Tibial nerve (tissue), 4 donors: ENCODE measurements at regions not wholly inside any gene's neighbourhood (a gene's known extent, or its start where the extent isn't known, plus 50 kb on each side); places are given as distances from the start of the nearest gene placed in this dataset.
"Not testable (repeated sequence)": the region's sequence is repeated elsewhere in the genome, so short reads cannot be mapped to it uniquely, and the experiment has no call there.

ENCODE experiments used
- DNase-seq, 2 donors: peaks; one replicate each; pipeline ENCODE4 v3.0.0-alpha.2; 2019; ENCODE audit warnings: low spot score in 2 of 2
- H3K27ac ChIP-seq, 4 donors: fragments of 200-600 bp; sonication (generic) in 3 of 4; one replicate each; pipeline ENCODE4 v1.5.1; 2017 to 2019; ENCODE audit warnings: mild to moderate bottlenecking in 1 of 4
- H3K27me3 ChIP-seq, 2 donors: fragments of 200-600 bp; sonication (generic) in 1 of 2; one replicate each; pipeline versions ENCODE4 v1.5.1 to v1.6.0; 2017 to 2019
- H3K36me3 ChIP-seq, 3 donors: fragments of 200-600 bp; sonication (generic); one replicate each; pipeline ENCODE4 v1.5.1; 2018 to 2019
- H3K4me1 ChIP-seq, 4 donors: fragments of 200-600 bp; sonication (generic) in 3 of 4; one replicate each; pipeline ENCODE4 v1.5.1; 2017 to 2019
- H3K4me3 ChIP-seq, 4 donors: fragments of 200-600 bp; sonication (generic) in 3 of 4; one replicate each; pipeline ENCODE4 v1.5.1; 2017 to 2019; ENCODE audit warnings: mild to moderate bottlenecking in 1 of 4, moderate library complexity in 1 of 4
- H3K9me3 ChIP-seq, 4 donors: fragments of 200-600 bp; sonication (generic) in 3 of 4; one replicate each; pipeline ENCODE4 v1.5.1; 2017 to 2019
- WGBS, 2 donors: methylation state at CpG; one replicate each; pipeline ENCODE4 v1.1.5; 2018; 5-methylcytosine and 5-hydroxymethylcytosine counted together

- not testable (repeated sequence) for DNase-seq, H3K36me3 ChIP-seq, H3K4me3 ChIP-seq, H3K27me3 ChIP-seq, H3K9me3 ChIP-seq, H3K4me1 ChIP-seq
- peak overlapping the region in 1 of 4 donors; percentile 59 for H3K27ac ChIP-seq
These were observed 247.5 kb upstream of the PLGLB2 start for GRCh38 chr2:87500421-87500820.

- H3K27me3 ChIP-seq, H3K4me1 ChIP-seq, H3K36me3 ChIP-seq, H3K4me3 ChIP-seq, DNase-seq, H3K9me3 ChIP-seq: not testable (repeated sequence)
- WGBS, 2 donors: 68 to 78% methylated on average over 9 to 10 of the region's 11 CpGs
- peak overlapping the region in 1 of 4 donors; percentile 59 for H3K27ac ChIP-seq
These were observed 246.9 kb upstream of the PLGLB2 start for GRCh38 chr2:87500951-87501350.

- H3K27me3 ChIP-seq, H3K27ac ChIP-seq, H3K4me1 ChIP-seq, DNase-seq, H3K9me3 ChIP-seq, H3K4me3 ChIP-seq, H3K36me3 ChIP-seq: not testable (repeated sequence)
- WGBS, 2 donors: 81 to 97% methylated on average over 3 of the region's 5 CpGs
These were observed 244.9 kb upstream of the PLGLB2 start for GRCh38 chr2:87502948-87503347.

- H3K27ac ChIP-seq, H3K4me1 ChIP-seq, H3K9me3 ChIP-seq, DNase-seq, H3K36me3 ChIP-seq, H3K4me3 ChIP-seq, H3K27me3 ChIP-seq: not testable (repeated sequence)
- no CpG with 5 or more reads among the region's 3 CpGs for WGBS, 2 donors
These were observed 242.6 kb upstream of the PLGLB2 start for GRCh38 chr2:87505239-87505638.

GRCh38 chr2:87505909-87506308 lies 242.0 kb upstream of the PLGLB2 start:
- not testable (repeated sequence) for H3K9me3 ChIP-seq, DNase-seq, H3K27ac ChIP-seq, H3K4me3 ChIP-seq, H3K36me3 ChIP-seq, H3K27me3 ChIP-seq, H3K4me1 ChIP-seq
- WGBS, 2 donors: no CpG with 5 or more reads among the region's 3 CpGs

- not testable (repeated sequence) for H3K4me3 ChIP-seq, H3K27me3 ChIP-seq, H3K9me3 ChIP-seq, DNase-seq, H3K4me1 ChIP-seq, H3K36me3 ChIP-seq
- 69 to 74% methylated on average over 5 to 6 of the region's 13 CpGs for WGBS, 2 donors
- peak overlapping the region in 1 of 4 donors; percentile 42 for H3K27ac ChIP-seq
These were observed 240.2 kb upstream of the PLGLB2 start for GRCh38 chr2:87507378-87508348.

- not testable (repeated sequence) for H3K4me1 ChIP-seq, DNase-seq, H3K27me3 ChIP-seq, H3K9me3 ChIP-seq, H3K36me3 ChIP-seq, H3K4me3 ChIP-seq, H3K27ac ChIP-seq
- 78 to 84% methylated on average over 3 to 5 of the region's 8 CpGs for WGBS, 2 donors
These were observed 236.6 kb upstream of the PLGLB2 start for GRCh38 chr2:87511195-87511778.

- H3K36me3 ChIP-seq, H3K4me3 ChIP-seq, H3K4me1 ChIP-seq, DNase-seq, H3K9me3 ChIP-seq, H3K27me3 ChIP-seq, H3K27ac ChIP-seq: not testable (repeated sequence)
- WGBS, 2 donors: 33 to 58% methylated on average over 3 to 4 of the region's 6 CpGs
These were observed 234.9 kb upstream of the PLGLB2 start for GRCh38 chr2:87512864-87513530.

- not testable (repeated sequence) for H3K27me3 ChIP-seq, H3K36me3 ChIP-seq, DNase-seq, H3K4me1 ChIP-seq, H3K27ac ChIP-seq, H3K4me3 ChIP-seq, H3K9me3 ChIP-seq
- WGBS, 2 donors: 45 to 57% methylated on average over 2 of the region's 5 CpGs
These were observed 233.9 kb upstream of the PLGLB2 start for GRCh38 chr2:87514034-87514433.

GRCh38 chr2:87514515-87514914 lies 233.4 kb upstream of the PLGLB2 start:
- not testable (repeated sequence) for H3K27me3 ChIP-seq, H3K4me3 ChIP-seq, H3K9me3 ChIP-seq, H3K4me1 ChIP-seq, H3K27ac ChIP-seq, DNase-seq, H3K36me3 ChIP-seq
- WGBS, 2 donors: 60% methylated on average over 1 of the region's 7 CpGs; no CpG with 5 or more reads in 1 of the 2 donors

- H3K4me3 ChIP-seq, H3K27me3 ChIP-seq, H3K36me3 ChIP-seq, H3K4me1 ChIP-seq, DNase-seq, H3K9me3 ChIP-seq, H3K27ac ChIP-seq: not testable (repeated sequence)
- WGBS, 2 donors: 92 to 93% methylated on average over 1 of the region's 2 CpGs
These were observed 232.7 kb upstream of the PLGLB2 start for GRCh38 chr2:87515226-87515625.

- H3K27me3 ChIP-seq, H3K4me1 ChIP-seq, H3K27ac ChIP-seq, H3K36me3 ChIP-seq, DNase-seq, H3K9me3 ChIP-seq, H3K4me3 ChIP-seq: not testable (repeated sequence)
- WGBS, 2 donors: 80% methylated on average over 1 of the region's 3 CpGs; no CpG with 5 or more reads in 1 of the 2 donors
These were observed 232.0 kb upstream of the PLGLB2 start for GRCh38 chr2:87515875-87516274.

GRCh38 chr2:87516369-87516967 lies 231.4 kb upstream of the PLGLB2 start:
- 78 to 81% methylated on average over 6 of the region's 7 CpGs for WGBS, 2 donors
- not testable (repeated sequence) for H3K4me1 ChIP-seq

More at GRCh38 chr2:87516369-87516967, 231.4 kb upstream of the PLGLB2 start:
- not testable (repeated sequence) for H3K9me3 ChIP-seq, H3K27me3 ChIP-seq, H3K4me3 ChIP-seq, H3K36me3 ChIP-seq, DNase-seq, H3K27ac ChIP-seq
